Nucleus accumbens (tissue), 56 donors: ENCODE measurements at regions not wholly inside any gene's neighbourhood (a gene's known extent, or its start where the extent isn't known, plus 50 kb on each side); places are given as distances from the start of the nearest gene placed in this dataset.
"Not testable (repeated sequence)": the region's sequence is repeated elsewhere in the genome, so short reads cannot be mapped to it uniquely, and the experiment has no call there.

Experiments
- DNase-seq, 56 donors: peaks; one replicate each; lab custom pipeline; 2025; lab: John Stamatoyannopoulos, UW

DNA sequence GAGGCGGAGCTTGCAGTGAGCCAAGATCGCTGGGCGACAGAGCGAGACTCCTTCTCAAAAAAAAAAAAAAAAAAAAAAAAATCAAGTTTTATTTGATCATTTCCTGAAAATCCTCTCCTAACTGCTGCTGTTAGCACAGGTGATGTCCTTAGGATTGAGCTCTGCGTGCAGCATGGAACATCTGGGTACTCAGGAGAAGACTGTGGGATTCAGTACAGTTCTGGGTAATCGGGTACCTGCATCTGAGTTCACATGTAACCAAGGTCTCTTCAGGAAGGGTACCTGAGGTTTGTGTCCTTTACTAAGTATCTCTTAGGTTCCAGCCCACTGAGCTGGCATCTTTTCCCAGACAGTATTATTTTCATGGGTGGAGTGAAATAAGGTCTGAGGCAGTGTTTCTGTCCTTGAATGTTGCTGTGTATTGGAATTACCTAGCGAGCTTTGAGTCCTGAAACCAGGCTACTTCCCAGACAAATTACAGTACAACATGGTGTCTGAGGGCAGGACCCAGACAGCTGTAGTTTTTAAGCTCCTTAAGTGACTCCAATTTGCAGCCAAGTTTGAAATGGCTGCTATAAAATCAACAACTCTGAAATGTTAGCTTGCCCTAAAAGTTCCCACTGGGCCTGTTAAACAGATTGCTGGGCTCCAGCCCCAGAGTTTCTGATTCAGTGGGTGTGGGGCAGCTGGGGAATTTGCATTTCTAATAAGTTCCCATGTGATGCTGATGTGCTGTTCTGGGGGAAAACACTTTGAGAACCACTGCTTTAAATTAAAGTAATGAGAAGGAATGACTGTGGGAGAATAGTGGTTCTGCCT, 120.5 kb downstream of the PMAIP1 start:
- no peak for DNase-seq

DNA sequence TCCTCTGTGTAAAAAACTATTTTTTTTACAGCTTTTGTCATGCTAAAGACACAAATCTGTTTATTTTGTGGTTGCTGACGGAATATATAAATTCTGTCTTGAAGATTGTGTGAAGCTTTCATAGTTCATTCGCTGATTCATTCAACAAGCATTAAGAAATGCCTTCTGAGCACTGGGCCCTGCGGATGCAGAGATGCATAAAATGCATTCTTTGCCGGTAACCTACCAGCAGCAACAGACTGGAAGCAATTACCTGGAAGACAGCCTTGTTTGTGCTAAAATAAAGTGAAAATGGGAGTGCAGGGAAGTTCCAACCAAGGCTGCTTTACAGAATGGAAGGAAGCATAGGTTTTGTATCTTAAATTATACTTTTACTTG, 119.7 kb downstream of the PMAIP1 start:
- no peak for DNase-seq

DNA sequence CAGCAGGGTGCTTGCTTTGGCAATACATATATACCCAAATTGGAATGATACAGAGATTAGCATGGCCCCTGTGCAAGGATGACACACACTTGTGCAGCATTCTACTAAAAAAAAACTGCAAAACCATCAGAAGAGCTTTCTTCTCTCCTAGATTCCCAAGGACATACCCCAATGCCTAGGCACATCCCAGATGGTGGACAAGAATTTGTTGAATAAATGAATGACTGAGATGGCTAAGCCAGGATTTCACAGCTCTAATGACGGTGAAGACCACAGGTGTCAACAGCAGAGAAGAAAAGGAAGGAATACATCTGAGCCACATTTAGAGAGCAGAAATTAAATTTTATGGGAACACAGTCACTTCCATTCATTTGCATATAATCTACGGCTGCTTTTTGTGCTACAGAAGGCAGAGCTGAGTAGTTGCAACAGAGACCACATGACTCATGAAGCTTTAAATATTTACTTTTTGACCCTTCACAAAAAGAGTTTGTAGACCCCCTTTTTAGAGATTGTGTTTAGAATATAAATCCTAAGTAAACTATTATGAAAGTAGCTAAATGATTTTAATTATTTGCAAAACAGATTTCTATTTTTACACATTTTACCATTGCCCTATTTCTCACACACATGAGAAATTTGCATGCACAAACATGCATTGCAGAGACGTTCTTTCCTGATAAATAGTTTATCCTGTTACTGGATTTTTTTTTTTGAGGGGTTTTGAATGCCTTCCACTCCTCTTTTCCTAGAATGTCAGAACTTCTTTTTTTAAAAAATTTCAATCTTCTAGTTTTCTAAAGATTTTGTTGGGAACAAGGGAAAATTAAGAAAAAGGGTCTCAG, 119.0 kb downstream of the PMAIP1 start:
- DNase-seq, result no peak

DNA sequence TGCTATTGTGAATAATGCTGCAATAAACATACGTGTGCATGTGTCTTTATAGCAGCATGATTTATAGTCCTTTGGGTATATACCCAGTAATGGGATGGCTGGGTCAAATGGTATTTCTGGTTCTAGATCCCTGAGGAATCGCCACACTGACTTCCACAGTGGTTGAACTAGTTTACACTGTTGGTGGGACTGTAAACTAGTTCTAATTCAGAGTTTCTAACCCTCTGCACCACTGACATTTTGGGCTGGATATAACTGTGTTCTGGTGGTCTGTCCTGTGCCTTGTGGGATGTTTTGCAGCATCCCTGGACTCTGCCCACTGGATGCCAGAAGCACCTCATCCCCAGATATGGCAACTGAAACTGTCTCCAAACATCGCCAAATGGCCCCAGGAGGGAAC, 118.3 kb downstream of the PMAIP1 start:
- not testable (repeated sequence) for DNase-seq

DNA sequence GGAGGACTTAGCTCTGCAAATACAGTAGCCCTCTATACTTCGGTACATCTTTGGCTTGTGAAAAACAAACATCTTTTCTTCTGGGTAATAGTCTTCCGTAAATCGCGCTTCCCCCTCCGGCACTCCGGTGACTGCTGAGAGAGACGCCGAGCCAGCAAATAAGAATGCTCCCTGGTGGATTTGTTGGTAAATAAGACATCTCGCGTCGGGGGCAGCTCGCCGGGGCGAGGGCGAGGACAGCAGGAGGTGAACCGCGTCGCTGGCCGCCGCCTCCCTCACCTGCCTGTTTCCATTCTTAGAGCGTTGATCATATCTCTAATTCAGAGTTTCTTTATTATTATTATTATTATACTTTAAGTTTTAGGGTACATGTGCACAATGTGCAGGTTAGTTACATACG, 117.6 kb downstream of the PMAIP1 start:
- no peak for DNase-seq

DNA sequence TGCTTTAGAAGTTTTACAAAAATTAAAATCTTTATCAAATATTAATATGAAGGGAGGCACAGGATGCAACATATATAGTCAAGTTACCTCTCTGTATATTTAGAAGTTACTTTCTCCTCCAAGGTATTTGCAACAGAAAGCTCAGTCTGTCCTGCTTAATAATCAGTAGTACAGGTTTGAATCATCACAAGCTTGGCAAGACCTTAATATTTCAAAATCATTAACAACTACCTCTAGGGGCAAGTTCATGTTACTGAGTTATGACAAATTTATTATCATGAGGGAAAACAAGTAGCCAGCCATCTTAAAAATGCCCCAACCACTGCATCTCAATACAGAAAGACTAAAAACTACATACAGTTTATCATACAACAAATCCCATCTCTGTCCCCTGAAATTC, 116.0 kb downstream of the PMAIP1 start:
- DNase-seq, result not testable (repeated sequence)

DNA sequence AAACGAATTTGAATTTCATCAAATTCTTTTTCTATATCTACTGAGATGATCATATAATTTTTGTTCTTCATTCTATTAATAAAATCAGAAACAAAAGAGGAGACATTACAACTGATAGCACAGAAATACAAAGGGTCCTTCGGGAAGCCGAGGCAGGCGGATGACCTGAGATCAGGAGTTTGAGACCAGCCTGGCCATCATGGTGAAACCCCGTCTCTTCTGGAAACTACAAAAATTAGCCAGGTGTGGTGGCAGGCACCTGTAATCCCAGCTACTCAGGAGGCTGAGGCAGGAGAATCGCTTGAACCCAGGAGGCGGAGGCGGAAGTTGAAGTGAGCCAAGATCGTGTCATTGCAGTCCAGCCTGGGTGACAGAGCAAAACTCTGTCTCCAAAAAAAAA, 113.4 kb downstream of the PMAIP1 start:
- DNase-seq, result not testable (repeated sequence)

DNA sequence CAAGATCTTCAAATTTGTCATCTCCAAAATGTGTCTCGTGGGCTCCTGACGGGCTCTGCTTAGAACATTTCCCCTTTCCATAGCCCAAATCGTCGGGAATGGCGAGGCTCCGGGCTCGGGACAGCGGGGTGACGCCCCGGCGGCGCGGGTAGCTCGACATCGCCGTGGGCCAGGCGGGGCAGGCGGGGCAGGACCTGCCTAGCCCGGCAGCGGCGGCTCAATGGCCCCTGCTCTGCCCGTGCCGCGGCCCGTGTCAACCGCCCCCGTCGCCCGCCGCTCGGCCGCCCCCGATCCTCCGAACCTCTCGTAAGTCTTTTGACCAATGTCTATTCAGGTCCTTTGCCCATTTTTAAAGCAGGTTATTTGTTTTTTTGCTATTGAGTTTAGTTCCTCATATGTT, 111.2 kb downstream of the PMAIP1 start:
- no peak for DNase-seq

DNA sequence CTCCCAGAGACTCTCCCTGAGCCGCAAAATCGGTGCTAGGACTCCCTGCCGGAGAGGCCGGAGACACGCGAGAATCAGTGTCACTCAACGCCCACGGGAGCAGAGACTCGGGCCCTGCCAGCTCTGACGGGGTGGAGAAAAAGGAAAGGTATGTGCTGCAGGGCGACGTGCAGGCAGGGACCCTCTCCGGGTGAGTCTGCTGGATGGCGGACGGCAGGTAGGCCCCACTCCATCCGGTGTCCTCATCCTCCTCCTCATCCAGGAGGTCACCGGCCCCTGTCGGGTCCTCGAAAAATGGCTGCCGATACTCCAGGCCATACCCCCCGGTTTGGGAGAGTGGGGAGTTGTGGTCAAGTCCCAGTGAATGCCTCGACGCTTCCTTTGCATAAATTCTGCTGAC, 110.7 kb downstream of the PMAIP1 start:
- DNase-seq, result no peak

DNA sequence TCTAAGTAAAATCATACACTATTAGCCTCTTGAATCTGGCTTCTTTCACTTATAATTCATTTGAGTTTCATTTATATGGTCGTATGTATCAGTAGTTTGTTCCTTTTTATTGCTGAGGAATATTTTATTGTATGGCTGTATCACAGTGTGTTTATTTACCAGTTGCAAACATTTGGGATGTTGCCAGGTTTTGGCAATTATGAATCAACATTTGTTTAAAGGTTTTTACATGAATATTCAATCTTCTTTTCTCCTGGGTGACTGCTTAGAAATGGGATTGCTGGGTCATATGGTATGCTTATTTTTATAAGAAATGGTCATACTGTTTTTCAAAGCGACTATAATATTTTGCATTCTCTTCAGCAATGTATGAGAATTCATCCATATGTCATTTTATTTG, 107.9 kb downstream of the PMAIP1 start:
- no peak for DNase-seq

DNA sequence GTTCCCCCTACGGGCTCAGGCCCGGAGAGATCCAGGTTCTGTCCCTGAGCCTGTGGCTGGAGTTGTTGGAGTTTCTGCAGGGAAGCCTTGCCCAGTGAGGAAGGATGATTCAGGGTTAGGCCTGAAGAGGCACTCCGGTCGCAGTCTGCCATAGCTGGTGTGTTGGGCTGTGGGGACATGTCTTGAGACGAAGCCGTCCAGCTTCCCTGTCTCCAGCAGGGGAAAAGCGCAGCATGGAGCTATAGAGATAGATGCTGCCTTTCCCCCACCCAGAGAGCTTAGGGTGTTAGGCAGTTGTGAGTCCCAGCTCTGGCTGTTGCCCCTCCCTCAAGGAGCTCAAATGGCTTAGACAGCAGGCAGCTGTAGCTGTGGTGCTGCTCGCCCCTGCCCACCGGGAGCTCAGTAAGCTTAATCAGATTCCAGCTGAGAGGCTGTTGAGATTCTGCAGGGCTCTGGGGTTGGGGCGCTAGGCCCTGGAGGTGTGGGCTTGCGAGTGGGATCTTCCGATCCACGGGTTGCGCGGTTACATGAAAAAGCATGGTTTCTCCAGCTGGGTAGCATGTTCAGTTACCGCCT, 103.9 kb downstream of the PMAIP1 start:
- DNase-seq, result no peak

DNA sequence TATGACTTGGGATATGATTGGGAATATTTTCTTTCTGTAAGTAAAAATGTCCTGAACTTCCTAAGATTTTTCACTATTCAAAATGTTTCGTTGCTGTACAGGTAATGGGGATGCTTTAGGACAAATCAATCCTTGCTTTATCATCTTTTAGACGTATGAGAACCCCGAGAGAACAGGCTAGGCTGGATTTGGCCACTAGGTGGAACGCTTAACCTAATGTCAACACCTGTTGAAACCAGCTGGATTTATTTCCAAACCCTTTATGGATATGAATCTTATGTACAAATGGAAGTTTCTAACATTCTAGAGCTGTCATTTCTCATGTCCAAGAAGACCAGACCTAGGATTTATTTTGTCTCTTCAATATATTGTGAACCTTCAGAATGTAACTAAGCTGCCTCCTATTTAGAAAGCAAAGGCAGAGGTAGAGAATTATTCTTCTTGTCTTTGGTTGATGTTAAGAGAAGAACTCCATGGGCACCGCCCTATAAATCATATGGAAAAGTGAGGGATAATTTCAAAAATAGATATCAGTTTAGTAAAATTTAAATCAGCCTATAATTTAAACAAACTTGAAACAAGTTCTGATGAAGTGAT, 96.7 kb downstream of the PMAIP1 start:
- peak in 21 of 56 donors; percentile 1 to 69 (median 13) for DNase-seq

DNA sequence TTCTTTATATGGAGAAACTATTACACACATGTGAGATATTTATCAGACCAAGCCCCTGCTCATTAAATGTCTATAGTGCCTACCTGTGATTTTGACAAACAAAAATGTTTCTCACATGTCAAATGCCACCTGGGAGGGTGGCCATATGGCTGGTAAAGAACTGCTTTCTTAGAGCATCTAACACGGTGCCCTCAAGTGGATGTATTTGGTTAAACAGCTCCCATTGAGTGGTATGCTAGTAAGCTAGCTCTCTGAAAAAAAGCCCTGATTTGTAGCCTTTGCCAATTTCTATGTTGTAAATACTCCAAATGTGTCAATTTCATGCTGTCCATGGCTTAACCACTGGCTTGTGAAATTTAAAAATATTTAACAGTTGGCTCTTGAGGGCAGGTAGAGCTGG, 94.6 kb downstream of the PMAIP1 start:
- DNase-seq, result no peak

DNA sequence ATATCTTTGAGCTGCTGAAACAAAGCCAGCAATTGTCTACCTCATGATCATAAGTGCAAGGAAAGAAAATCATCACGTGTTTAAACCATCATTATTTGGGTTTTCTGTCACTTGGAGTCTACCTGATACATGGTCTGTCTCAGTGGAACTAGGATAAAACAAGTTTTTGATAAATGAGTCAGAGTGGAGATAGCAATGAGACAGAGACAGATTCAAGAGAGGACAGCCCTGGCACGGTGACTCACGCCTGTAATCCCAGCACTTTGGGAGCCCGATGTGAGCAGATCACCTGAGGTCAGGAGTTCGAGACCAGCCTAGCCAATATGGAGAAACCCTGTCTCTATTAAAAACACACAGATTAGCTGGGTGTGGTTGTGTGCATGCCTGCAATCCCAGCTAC, 93.8 kb downstream of the PMAIP1 start:
- DNase-seq, result no peak

DNA sequence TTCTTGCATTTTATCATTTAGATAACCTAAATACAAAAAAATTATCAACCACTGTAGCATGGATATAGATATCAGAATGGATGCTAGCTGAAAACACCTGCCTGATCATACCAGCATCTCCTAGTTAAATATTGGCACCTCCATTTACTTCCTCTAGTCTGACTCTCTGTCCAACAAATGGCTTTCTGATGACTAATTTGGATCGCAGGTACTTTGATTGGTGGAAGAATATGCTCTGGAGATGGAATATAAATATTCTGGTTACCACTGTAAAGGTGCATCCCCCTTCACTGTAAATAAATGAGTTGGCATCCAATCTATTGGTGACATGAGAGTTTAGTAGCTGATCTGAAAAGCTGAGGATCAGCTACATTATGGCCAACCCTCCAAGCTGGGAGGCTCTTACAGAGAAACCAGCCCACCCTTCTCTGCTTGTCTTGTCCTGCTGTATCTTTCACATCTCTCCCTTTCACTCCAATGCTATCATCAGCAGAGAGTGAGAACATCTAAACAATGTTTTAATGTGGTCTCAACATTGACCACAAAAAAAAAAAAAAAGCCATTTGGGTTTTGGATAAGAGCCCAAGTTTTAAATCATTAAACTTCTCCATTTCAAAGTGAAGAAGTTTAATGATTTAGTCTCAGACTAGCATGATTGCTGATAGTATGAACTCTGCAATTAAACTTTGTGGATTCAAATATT, 90.5 kb downstream of the PMAIP1 start:
- DNase-seq, result no peak

DNA sequence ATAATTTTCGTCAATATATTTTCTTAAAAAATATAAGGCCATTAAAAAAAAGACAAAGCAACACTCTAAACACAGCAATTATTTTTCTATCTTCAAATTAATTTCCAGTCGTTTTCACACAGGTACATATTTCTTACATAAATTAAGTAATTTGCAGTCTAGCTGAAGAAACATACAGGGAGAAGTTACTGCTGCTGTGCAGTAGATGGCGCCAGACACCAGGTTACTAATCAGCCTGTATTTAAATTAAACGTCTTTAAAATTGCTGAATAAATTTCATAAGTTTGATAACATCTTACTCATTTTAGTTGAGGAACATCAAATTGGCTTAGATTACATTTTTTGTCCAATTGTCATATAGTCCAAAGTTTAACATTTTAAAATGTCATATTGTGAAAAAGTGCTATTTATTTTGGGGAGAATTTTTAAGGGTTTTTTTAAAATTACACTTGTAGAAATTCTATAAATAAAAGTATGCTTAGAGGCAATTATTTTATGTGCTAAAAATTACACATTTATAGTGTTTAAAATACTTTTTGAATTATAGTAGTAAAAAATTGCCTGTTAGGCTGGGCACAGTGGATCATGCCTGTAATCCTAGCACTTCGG, 88.4 kb downstream of the PMAIP1 start:
- peak in 28 of 56 donors; percentile 2 to 72 (median 22) for DNase-seq

DNA sequence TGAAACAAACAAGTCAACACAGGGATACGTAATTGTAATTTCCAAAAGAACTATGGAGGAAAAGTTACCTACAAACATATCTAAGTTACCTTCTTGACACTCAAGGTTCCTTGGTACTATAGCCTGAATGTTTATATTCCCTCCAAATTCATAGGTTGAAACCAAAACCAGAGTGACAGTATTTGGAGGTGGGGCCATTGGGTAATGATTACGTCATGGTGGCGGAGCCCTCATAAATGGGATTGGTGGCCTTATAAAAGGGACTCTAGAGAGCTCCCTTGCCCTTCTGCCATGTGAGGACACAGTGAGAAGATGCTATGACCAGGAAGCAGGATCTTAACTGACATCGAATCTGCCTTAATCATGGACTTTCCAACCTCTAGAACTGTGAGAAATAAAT, 87.3 kb downstream of the PMAIP1 start:
- no peak for DNase-seq

DNA sequence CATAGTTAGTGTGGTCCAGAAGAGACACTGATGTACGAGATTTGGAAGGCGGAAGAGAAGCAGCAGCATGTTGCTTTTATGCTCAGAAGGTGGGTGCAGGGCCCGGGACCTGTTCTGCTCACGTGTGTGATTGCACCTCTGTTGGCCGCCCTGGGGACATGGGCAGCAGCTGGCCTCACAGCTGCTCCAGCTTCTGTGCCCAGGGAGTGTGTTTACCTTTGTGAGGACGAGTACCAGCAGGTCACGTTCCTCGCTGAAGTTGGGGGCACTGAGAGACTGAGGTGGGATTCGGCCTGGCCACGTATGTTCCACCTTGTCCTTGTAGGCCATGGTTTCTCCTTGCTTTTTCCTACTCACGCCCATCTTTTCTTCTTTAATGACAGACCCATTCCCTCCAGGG, 86.3 kb downstream of the PMAIP1 start:
- DNase-seq, result no peak

DNA sequence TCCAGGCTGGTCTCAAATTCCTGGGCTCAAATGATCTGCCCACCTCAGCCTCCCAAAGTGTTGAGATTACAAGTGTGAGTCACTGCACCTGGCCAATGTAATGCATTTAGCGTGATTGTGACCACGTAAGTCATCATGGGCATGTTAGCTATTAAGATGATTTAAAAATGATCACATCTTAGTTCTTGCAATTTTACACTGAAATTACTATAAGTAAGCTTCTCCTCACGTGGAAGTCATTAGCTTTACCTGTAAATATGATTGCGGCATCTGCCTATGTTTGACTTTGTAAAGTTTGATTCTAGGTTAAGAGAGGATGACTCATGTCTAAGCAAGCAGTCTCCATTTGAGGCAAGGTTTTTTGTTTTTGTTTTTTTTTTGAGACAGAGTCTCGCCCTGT, 85.5 kb downstream of the PMAIP1 start:
- DNase-seq, result no peak

DNA sequence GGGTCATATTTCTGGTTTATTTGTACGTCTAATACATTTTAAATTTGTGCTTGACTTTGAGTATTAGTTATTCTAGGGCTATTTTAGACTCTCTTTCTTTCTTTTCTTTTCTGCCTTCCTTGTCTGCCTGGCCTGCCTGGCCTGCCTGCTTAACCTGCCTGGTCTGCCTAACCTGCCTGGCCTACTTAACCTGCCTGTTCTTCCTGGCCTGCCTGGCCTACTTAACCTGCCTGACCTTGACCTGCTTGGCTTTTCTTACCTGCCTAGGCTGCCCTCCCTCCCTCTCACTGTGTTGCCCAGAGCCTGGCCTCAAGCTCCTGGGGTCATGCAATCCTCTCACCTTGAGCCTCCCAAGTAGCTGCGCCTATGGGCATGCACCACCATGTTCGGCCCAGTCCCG, 83.7 kb downstream of the PMAIP1 start:
- no peak for DNase-seq
